Heart left ventricle (tissue), 13 donors: ENCODE measurements at regions not wholly inside any gene's neighbourhood (a gene's known extent, or its start where the extent isn't known, plus 50 kb on each side); places are given as distances from the start of the nearest gene placed in this dataset.

Source experiments
- CTCF ChIP-seq, 12 donors: fragments of 200-600 bp; sonication (generic) in 4 of 12; IDR thresholded peaks; one replicate each; pipeline versions ENCODE4 v1.5.0 to v1.8.0; 2018 to 2022; ENCODE audit warnings: antibody characterized with exemption in 12 of 12, mild to moderate bottlenecking in 5 of 12
- POLR2A ChIP-seq, 2 donors: fragments of 450-650 bp; IDR thresholded peaks; one replicate each; pipeline ENCODE4 v1.6.1; 2017; ENCODE audit warnings: antibody characterized with exemption in 2 of 2, mild to moderate bottlenecking in 2 of 2, moderate library complexity in 2 of 2
- donor health status: ischemic (EF 13 %, LVEDD 7.1; RV severe dilation, severe dysfunction).
- donor health status: DM: no; HTN: yes; CAD: no.
- donor health status: DM: no; HTN: no; CAD: no.
- donor health status: ischemic (EF 25% LVEDD 6.9; RV normal size, moderate dysfunction).
- donor health status: ischemic (EF 25% LVEDD 5.7; RV mildly dilated, moderate dysfunction).
- donor health status: ischemic (EF 35%, LVEDD 5.7; RV mildly dilated, moderate dysfunction).
- donor health status: nonischemic (EF 11% LVEDD 7.7; RV severe dilation, severe dysfunction).
- donor health status: DM: yes; HTN: yes; CAD: no.
- donor health status: PGD.
- donor health status: ischemic (EF 29% LVEDD 5.4; RV normal size, mild dysfunction).
- donor health status: nonischemic (EF 23%, LVEDD 6.1; RV moderate dilation, normal function).

GRCh38 chr16:59336136-59336695 is 602.1 kb upstream of the GOT2 start:
- TF ChIP-seq CTCF (IDR thresholded peaks at IDR 0.05): no peak
- no peak for TF ChIP-seq POLR2A (IDR thresholded peaks at IDR 0.05)
